Left lung (tissue), 4 donors: ENCODE measurements at regions not wholly inside any gene's neighbourhood (a gene's known extent, or its start where the extent isn't known, plus 50 kb on each side); places are given as distances from the start of the nearest gene placed in this dataset.

ENCODE experiments used
- ATAC-seq: fragments of 200-7000 bp; cut with Tn5 transposase; one replicate; pipeline ENCODE4 v1.9.1; 2020; ENCODE audit warnings: moderate library complexity
- DNase-seq, 4 donors: peaks; one replicate each; pipeline ENCODE4 v3.0.0-alpha.2; 2013 to 2020
- H3K27ac ChIP-seq, 2 donors: fragments of 200-600 bp; sonication (generic) in 1 of 2; one replicate each; pipeline versions ENCODE4 v1.5.0 to v1.8.0; 2020 to 2021
- H3K27me3 ChIP-seq, 2 donors: fragments of 200-600 bp; sonication (generic) in 1 of 2; one replicate each; pipeline versions ENCODE4 v1.5.0 to v1.8.0; 2020 to 2021
- H3K36me3 ChIP-seq, 2 donors: fragments of 200-600 bp; sonication (generic) in 1 of 2; one replicate each; pipeline versions ENCODE4 v1.5.0 to v1.8.0; 2020 to 2021
- H3K4me1 ChIP-seq, 2 donors: fragments of 200-600 bp; one replicate each; pipeline ENCODE4 v1.8.0; 2021
- H3K4me3 ChIP-seq, 2 donors: fragments of 200-600 bp; sonication (generic) in 1 of 2; one replicate each; pipeline versions ENCODE4 v1.5.0 to v1.8.0; 2020 to 2021; ENCODE audit warnings: mild to moderate bottlenecking in 1 of 2
- H3K9me3 ChIP-seq, 2 donors: fragments of 200-600 bp; sonication (generic) in 1 of 2; one replicate each; pipeline versions ENCODE4 v1.5.0 to v1.8.0; 2020 to 2021
- CTCF ChIP-seq, 2 donors: fragments of 200-600 bp; sonication (generic) in 1 of 2; IDR thresholded peaks; one replicate each; pipeline versions ENCODE4 v1.5.0 to v1.8.0; 2021; ENCODE audit warnings: antibody characterized with exemption in 2 of 2
- intact Hi-C, 2 donors: fragments of 100-400 bp; cut with DNase I; formaldehyde crosslinking; loops; one replicate each; pipeline versions ENCODE4 v1.11.2 to v1.14.2; 2022
- donor health status: DM: no; HTN: yes; CAD: no.
- donor health status: DM: no; HTN: no; CAD: no.

GRCh38 chr4:170769862-170770261, 680.1 kb upstream of the AADAT start:
- no peak for TF ChIP-seq CTCF (IDR thresholded peaks at IDR 0.05)
- Histone ChIP-seq H3K27me3 (no peaks in the 10 kb centered on the region), H3K4me1 (no peaks in the 10 kb centered on the region), H3K27ac (no peak overlapping the region), H3K4me3 (no peak overlapping the region), H3K36me3 (no peaks in the 10 kb centered on the region), H3K9me3 (no peaks in the 10 kb centered on the region)
- ATAC-seq (no peak), DNase-seq (no peak)
- intact Hi-C loops, result no loop called here

- no peak for DNase-seq
- TF ChIP-seq CTCF (IDR thresholded peaks at IDR 0.05), result no peak
- ATAC-seq, result no peak
Observed at GRCh38 chr4:170758988-170759387, 669.2 kb upstream of the AADAT start.

GRCh38 chr4:170750519-170750918, 660.8 kb upstream of the AADAT start:
- intact Hi-C loops, result no loop called here
- Histone ChIP-seq H3K9me3 (peaks cover 0 to 15% of the 10 kb centered on the region in 2 donors), H3K4me3 (no peak overlapping the region), H3K27ac (no peak overlapping the region), H3K4me1 (no peaks in the 10 kb centered on the region), H3K36me3 (no peaks in the 10 kb centered on the region), H3K27me3 (no peaks in the 10 kb centered on the region)
- ATAC-seq (no peak), DNase-seq (no peak)
- no peak for TF ChIP-seq CTCF (IDR thresholded peaks at IDR 0.05)

More at GRCh38 chr4:170758988-170759387, 669.2 kb upstream of the AADAT start:
- peaks cover 0 to 27% of the 10 kb centered on the region in 2 donors for H3K9me3 ChIP-seq
- H3K4me1 ChIP-seq, result no peaks in the 10 kb centered on the region
- intact Hi-C loops, result no loop called here
- H3K27ac ChIP-seq, result no peak overlapping the region
- no peaks in the 10 kb centered on the region for H3K36me3 ChIP-seq
- H3K4me3 ChIP-seq, result no peak overlapping the region
- H3K27me3 ChIP-seq, result no peaks in the 10 kb centered on the region

GRCh38 chr4:170748975-170749374, 659.2 kb upstream of the AADAT start:
- intact Hi-C loops, result no loop called here
- ATAC-seq (no peak), DNase-seq (no peak)

GRCh38 chr4:170743633-170744032, 653.9 kb upstream of the AADAT start:
- no peak for TF ChIP-seq CTCF (IDR thresholded peaks at IDR 0.05)
- Histone ChIP-seq H3K9me3 (no peaks in the 10 kb centered on the region), H3K4me3 (no peak overlapping the region), H3K4me1 (no peaks in the 10 kb centered on the region), H3K27me3 (no peaks in the 10 kb centered on the region), H3K27ac (no peak overlapping the region), H3K36me3 (no peaks in the 10 kb centered on the region)
- intact Hi-C loops, result no loop called here
- DNase-seq (peak in 3 of 4 donors; percentile 5 to 40 (median 14)), ATAC-seq (no peak)

More at GRCh38 chr4:170748975-170749374, 659.2 kb upstream of the AADAT start:
- Histone ChIP-seq H3K4me1 (no peaks in the 10 kb centered on the region), H3K27me3 (no peaks in the 10 kb centered on the region), H3K36me3 (no peaks in the 10 kb centered on the region), H3K4me3 (no peak overlapping the region), H3K27ac (no peak overlapping the region), H3K9me3 (peaks cover 0 to 1% of the 10 kb centered on the region in 2 donors)
- no peak for TF ChIP-seq CTCF (IDR thresholded peaks at IDR 0.05)
